WTC11 (cell line): ENCODE measurements at regions not wholly inside any gene's neighbourhood (a gene's known extent, or its start where the extent isn't known, plus 50 kb on each side); places are given as distances from the start of the nearest gene placed in this dataset.

Experiments
- CTCF ChIP-seq: fragments of 200-600 bp; IDR thresholded peaks from 2 replicates; pipeline ENCODE4 v1.8.0; 2022; ENCODE audit warnings: antibody characterized with exemption
- EMX1 ChIP-seq: fragments of 250-450 bp; sonication (Bioruptor Pico); IDR thresholded peaks from 2 replicates; pipeline ENCODE4 v1.8.0; 2021; ENCODE audit warnings: mild to moderate bottlenecking
- GABPB1 ChIP-seq: sonication (generic); formaldehyde crosslinking; IDR thresholded peaks from 2 replicates; pipeline ENCODE4 v1.8.1; 2023; ENCODE audit warnings: mild to moderate bottlenecking, missing genetic modification reagents

GRCh38 chr4:36921476-36922216 lies 322.9 kb upstream of the NWD2 start:
- TF ChIP-seq EMX1 (CRISPR knock-in tag): no peak
- no peak for TF ChIP-seq CTCF
- TF ChIP-seq GABPB1: no peak
